B cell (primary cell): ENCODE measurements at regions not wholly inside any gene's neighbourhood (a gene's known extent, or its start where the extent isn't known, plus 50 kb on each side); places are given as distances from the start of the nearest gene placed in this dataset.

Experiments
- ATAC-seq: fragments of 200-7000 bp; cut with Tn5 transposase; one replicate; pipeline ENCODE4 v1.10.0; 2021; ENCODE audit warnings: low read depth, mild to moderate bottlenecking, moderate number of reproducible peaks, moderate library complexity
- CTCF ChIA-PET: fragments of 350-600 bp; sonication (Branson Sonifier 250); formaldehyde crosslinking; loops from one replicate; lab custom pipeline; 2021; ENCODE audit warnings: antibody characterized with exemption, inconsistent platforms; lab: Charles Lee
- POLR2A ChIA-PET: fragments of 350-600 bp; sonication (Branson Sonifier 250); formaldehyde crosslinking; loops from one replicate; lab custom pipeline; 2021; ENCODE audit warnings: antibody characterized with exemption; lab: Charles Lee
- DNase-seq: peaks from one replicate; pipeline ENCODE4 v3.0.0; 2013
- H2AFZ ChIP-seq: 2 replicates; pipeline ENCODE4 v1.6.1; 2012; ENCODE audit warnings: mild to moderate bottlenecking, low read depth, low read length; ENCODE audit not compliant: insufficient read depth, poor library complexity, severe bottlenecking
- H3K27ac ChIP-seq, 2 donors: 1 replicate in 1 of 2; 2 replicates in 1 of 2; pipeline ENCODE4 v1.5.1; 2012 to 2013; ENCODE audit warnings: low read length in 2 of 2, mild to moderate bottlenecking in 2 of 2, moderate library complexity in 1 of 2
- H3K27me3 ChIP-seq, 4 experiments: fragments of 200-600 bp in 1 of 4; sonication (generic) in 1 of 4; replicated peaks in 1 of 4; 1 replicate in 2 of 4; 2 replicates in 2 of 4; pipeline versions ENCODE4 v1.6.1 to v1.7.0; 2013 to 2016; ENCODE audit warnings: low read length in 3 of 4, mild to moderate bottlenecking in 2 of 4, mixed read lengths in 1 of 4, moderate library complexity in 1 of 4; ENCODE audit not compliant: insufficient read depth in 4 of 4, control insufficient read depth in 3 of 4; ENCODE audit errors: control extremely low read depth in 1 of 4
- H3K36me3 ChIP-seq, 2 experiments: replicated peaks in 1 of 2; 1 replicate in 1 of 2; 2 replicates in 1 of 2; pipeline versions ENCODE4 v1.6.1 to v1.7.1; 2013; ENCODE audit warnings: low read length in 1 of 2; ENCODE audit not compliant: insufficient read depth in 2 of 2, control insufficient read depth in 1 of 2; ENCODE audit errors: control extremely low read depth in 1 of 2, extremely low read depth in 1 of 2
- H3K4me1 ChIP-seq, 2 donors: fragments of 200-600 bp in 1 of 2; sonication (generic) in 1 of 2; 1 replicate in 1 of 2; 2 replicates in 1 of 2; pipeline versions ENCODE4 v1.5.1 to v1.6.1; 2013 to 2017; ENCODE audit warnings: low read length in 2 of 2; ENCODE audit not compliant: control insufficient read depth in 2 of 2, insufficient read depth in 2 of 2
- H3K4me2 ChIP-seq: replicated peaks from 2 replicates; pipeline ENCODE3; 2012; ENCODE audit warnings: mild to moderate bottlenecking, low read depth, low read length; ENCODE audit not compliant: poor library complexity, severe bottlenecking
- H3K4me3 ChIP-seq, 5 experiments: fragments of 200-600 bp in 1 of 5; sonication (generic) in 1 of 5; 1 replicate in 3 of 5; 2 replicates in 2 of 5; pipeline versions ENCODE4 v1.5.1 to v1.7.0; 2011 to 2016; ENCODE audit warnings: low read length in 4 of 5, mild to moderate bottlenecking in 4 of 5, low read depth in 2 of 5, control low read depth in 1 of 5, moderate library complexity in 1 of 5; ENCODE audit not compliant: insufficient read depth in 1 of 5; ENCODE audit errors: control extremely low read depth in 1 of 5, extremely low read depth in 1 of 5
- H3K79me2 ChIP-seq: fragments of 200-600 bp; sonication (generic); one replicate; pipeline ENCODE4 v1.6.0; 2016; ENCODE audit warnings: low read length; ENCODE audit not compliant: control insufficient read depth, insufficient read depth
- H3K9ac ChIP-seq: fragments of 200-600 bp; sonication (generic); 2 replicates; pipeline ENCODE4 v1.6.1; 2017; ENCODE audit warnings: mild to moderate bottlenecking, low read length, moderate library complexity
- H3K9me3 ChIP-seq, 3 donors: one replicate each; pipeline versions ENCODE4 v1.6.1 to v1.7.1; 2013; ENCODE audit warnings: low read length in 2 of 3; ENCODE audit not compliant: control insufficient read depth in 2 of 3, insufficient read depth in 1 of 3; ENCODE audit errors: control extremely low read depth in 1 of 3
- H4K20me1 ChIP-seq: 2 replicates; pipeline ENCODE4 v1.6.0; 2012; ENCODE audit warnings: mild to moderate bottlenecking, low read length; ENCODE audit not compliant: insufficient read depth, control insufficient read depth, poor library complexity, severe bottlenecking
- H3K27ac Mint-ChIP-seq: one replicate; pipeline ENCODE4 v1.8.0; 2021; ENCODE audit warnings: mixed read lengths
- H3K27me3 Mint-ChIP-seq: one replicate; pipeline ENCODE4 v1.8.0; 2021; ENCODE audit warnings: mixed read lengths
- H3K4me1 Mint-ChIP-seq: one replicate; pipeline ENCODE4 v1.8.0; 2021; ENCODE audit warnings: mixed read lengths
- H3K4me3 Mint-ChIP-seq: one replicate; pipeline ENCODE4 v1.8.0; 2021; ENCODE audit warnings: mixed read lengths
- H3K9me3 Mint-ChIP-seq: one replicate; pipeline ENCODE4 v1.8.0; 2022; ENCODE audit warnings: mixed read lengths; ENCODE audit not compliant: insufficient read depth
- CTCF ChIP-seq: fragments of 200-600 bp; IDR thresholded peaks from one replicate; pipeline ENCODE4 v1.8.0; 2022; ENCODE audit warnings: antibody characterized with exemption, mild to moderate bottlenecking
- EZH2 ChIP-seq: IDR thresholded peaks from 2 replicates; pipeline ENCODE4 v1.6.1; 2012; ENCODE audit warnings: borderline replicate concordance, low read depth, mild to moderate bottlenecking, moderate library complexity, low read length; ENCODE audit not compliant: insufficient read depth, poor library complexity, severe bottlenecking
- intact Hi-C: fragments of 100-400 bp; cut with micrococcal nuclease; formaldehyde crosslinking; loops from one replicate; pipeline ENCODE4 v1.10.0; 2022

DNA sequence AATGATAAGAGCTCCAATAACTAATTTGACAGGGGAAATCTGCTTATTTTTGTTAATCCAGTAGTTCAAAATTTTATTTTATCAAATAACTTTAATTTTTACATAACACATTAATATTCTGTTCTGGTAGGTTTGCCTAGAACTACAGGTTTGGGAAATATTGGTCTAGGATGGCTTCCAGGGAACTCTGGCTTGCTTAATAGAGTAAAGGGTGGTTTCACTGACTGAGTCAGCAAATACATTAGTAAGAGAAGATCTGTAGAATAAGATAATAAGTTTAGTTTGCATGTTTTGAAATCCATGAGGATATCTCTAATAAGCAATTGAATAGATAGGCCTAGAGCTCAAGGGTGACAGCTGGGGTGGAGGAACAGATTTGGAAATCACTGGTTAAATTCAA lies 500.7 kb downstream of the ZNF674 start:
- Histone ChIP-seq H4K20me1 (no peaks in the 10 kb centered on the region), H3K36me3 (no peaks in the 10 kb centered on the region), H2AFZ (no peak overlapping the region), H3K9ac (no peak overlapping the region), H3K79me2 (no peaks in the 10 kb centered on the region), H3K4me2 (no peak overlapping the region), H3K4me1 (no peaks in the 10 kb centered on the region), H3K4me3 (no peak overlapping the region), H3K27ac (no peak overlapping the region), H3K9me3 (peaks cover 0 to 6% (median 2%) of the 10 kb centered on the region in 3 donors), H3K27me3 (no peaks in the 10 kb centered on the region)
- CTCF ChIA-PET: no interaction called here
- intact Hi-C loops: no loop called here
- no peak overlapping the region for H3K4me3 Mint-ChIP-seq
- no peaks in the 10 kb centered on the region for H3K27me3 Mint-ChIP-seq
- DNase-seq (no peak), ATAC-seq (no peak)
- POLR2A ChIA-PET: no interaction called here
- H3K27ac Mint-ChIP-seq: no peak overlapping the region
- TF ChIP-seq CTCF: no peak
- no peak for TF ChIP-seq EZH2
- H3K9me3 Mint-ChIP-seq: peaks cover 4% of the 10 kb centered on the region
- H3K4me1 Mint-ChIP-seq: no peaks in the 10 kb centered on the region

DNA sequence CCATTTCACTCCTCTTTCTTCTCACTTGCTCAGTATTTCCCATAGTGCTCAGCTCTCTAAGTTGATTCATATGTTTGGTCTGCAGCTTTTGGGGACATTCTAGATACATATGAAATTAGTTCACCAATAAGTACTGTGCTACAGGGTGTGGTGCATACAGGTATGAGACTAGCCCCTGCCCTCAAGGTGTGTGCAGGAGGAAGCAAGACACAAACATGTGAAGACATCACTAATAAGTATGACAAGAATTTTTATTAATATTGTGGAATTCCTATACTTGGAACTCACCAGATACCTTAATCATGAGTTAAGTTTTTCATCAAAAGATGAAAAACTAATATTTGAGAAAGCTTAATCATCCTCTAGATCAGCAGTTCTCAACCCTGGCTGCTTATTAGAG lies 505.2 kb downstream of the ZNF674 start:
- Histone ChIP-seq H3K79me2 (no peaks in the 10 kb centered on the region), H3K9me3 (peaks cover 0 to 6% (median 0%) of the 10 kb centered on the region in 3 donors), H3K4me2 (no peak overlapping the region), H3K4me1 (no peaks in the 10 kb centered on the region), H3K4me3 (no peak overlapping the region), H3K36me3 (no peaks in the 10 kb centered on the region), H4K20me1 (no peaks in the 10 kb centered on the region), H3K27me3 (no peaks in the 10 kb centered on the region), H3K9ac (no peak overlapping the region), H2AFZ (no peak overlapping the region), H3K27ac (no peak overlapping the region)
- Mint-ChIP-seq H3K9me3 (peaks cover 4% of the 10 kb centered on the region), H3K27ac (no peak overlapping the region), H3K27me3 (no peaks in the 10 kb centered on the region), H3K4me1 (no peaks in the 10 kb centered on the region), H3K4me3 (no peak overlapping the region)
- no peak for TF ChIP-seq CTCF
- no peak for TF ChIP-seq EZH2
- DNase-seq: no peak
- ChIA-PET POLR2A (no interaction called here), CTCF (no interaction called here)
- ATAC-seq: no peak
- intact Hi-C loops: no loop called here
